ENCODE measurements at regions not wholly inside any gene's neighbourhood (a gene's known extent, or its start where the extent isn't known, plus 50 kb on each side); places are given as distances from the start of the nearest gene placed in this dataset.

DNA sequence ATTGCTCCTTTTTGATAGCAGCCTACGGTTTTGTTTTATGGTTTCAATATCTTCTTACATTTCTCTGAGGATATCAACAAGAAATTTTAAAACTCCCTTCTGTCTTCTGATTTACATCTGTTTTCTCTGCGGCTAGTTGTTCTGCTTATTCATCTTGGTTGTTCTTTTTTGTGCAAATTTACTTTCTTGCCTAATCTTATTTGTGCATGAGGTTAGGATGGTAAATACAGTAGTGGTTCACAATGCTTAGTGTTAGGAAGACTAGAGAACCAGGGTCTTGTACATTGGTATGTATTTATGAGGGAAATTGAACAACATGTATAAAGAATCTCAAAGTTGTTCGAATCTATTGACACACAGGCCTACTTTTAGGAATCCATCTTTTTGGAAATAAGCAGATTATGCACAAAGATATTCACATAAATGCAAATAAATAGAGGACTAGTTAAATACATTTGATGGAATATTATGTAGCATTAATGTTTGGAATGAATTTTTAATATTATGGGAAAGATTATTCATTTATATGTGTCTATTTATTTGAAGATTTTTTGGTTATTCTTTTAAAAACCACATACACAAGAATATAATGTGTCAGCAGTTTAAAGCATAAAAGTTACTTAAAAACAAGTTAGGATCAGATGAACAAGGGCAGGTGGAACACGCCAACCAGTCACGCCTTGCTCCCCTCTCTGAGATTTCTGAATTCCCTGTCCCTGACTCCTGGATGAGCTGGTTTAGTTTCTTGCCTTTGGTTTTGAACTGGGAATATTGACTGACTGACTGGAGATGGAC is 51.4 kb upstream of the RFC3 start:
- no peaks in the 10 kb centered on the region for H3K9me3 ChIP-seq (ENCODE audit: control insufficient read depth in 2 of 2, insufficient read depth in 1 of 2, low read length in 1 of 2)
- DNase-seq (ENCODE audit: low read depth in 6 of 9, low spot score in 9 of 9): no peak
- WGBS: 97% methylated on average over 5 of the region's 5 CpGs
- no peak overlapping the region for H3K4me3 ChIP-seq (ENCODE audit: low read length in 2 of 2)
- H3K27me3 ChIP-seq (ENCODE audit: control insufficient read depth in 2 of 2, insufficient read depth in 1 of 2, low read length in 1 of 2): no peaks in the 10 kb centered on the region
- no peak overlapping the region for H3K27ac ChIP-seq (ENCODE audit: low read depth in 1 of 2, low read length in 1 of 2)
- H3K4me1 ChIP-seq (ENCODE audit: control insufficient read depth in 2 of 2, insufficient read depth in 2 of 2, low read length in 2 of 2): no peaks in the 10 kb centered on the region
- no peaks in the 10 kb centered on the region for H3K36me3 ChIP-seq (ENCODE audit: control insufficient read depth in 2 of 2, insufficient read depth in 2 of 2, low read length in 1 of 2)

DNA sequence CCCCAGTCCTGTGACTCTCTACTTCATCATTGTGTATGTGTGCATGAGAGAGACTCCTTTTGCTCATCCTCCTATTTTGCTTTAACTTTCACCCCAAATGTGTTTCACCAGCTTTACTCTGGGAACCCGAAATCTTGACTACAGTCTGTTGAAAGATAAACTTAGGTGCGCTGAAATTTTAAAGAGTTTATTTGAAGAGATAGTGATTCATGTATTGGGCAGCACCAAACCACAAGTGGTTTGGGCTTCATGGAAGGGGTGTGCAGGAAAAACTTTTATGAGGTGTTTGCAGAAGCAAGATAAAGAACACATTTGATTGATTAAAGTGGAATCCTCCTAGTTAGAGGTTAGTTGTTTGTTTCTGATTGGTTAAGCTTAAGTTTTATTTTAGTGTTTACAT is 50.8 kb upstream of the RFC3 start:
- H3K27me3 ChIP-seq (ENCODE audit: control insufficient read depth in 2 of 2, insufficient read depth in 1 of 2, low read length in 1 of 2): no peaks in the 10 kb centered on the region
- 96% methylated on average over 2 of the region's 2 CpGs for WGBS
- no peaks in the 10 kb centered on the region for H3K9me3 ChIP-seq (ENCODE audit: control insufficient read depth in 2 of 2, insufficient read depth in 1 of 2, low read length in 1 of 2)
- no peak for DNase-seq (ENCODE audit: low read depth in 6 of 9, low spot score in 9 of 9)
- H3K27ac ChIP-seq (ENCODE audit: low read depth in 1 of 2, low read length in 1 of 2): no peak overlapping the region
- no peaks in the 10 kb centered on the region for H3K4me1 ChIP-seq (ENCODE audit: control insufficient read depth in 2 of 2, insufficient read depth in 2 of 2, low read length in 2 of 2)
- H3K4me3 ChIP-seq (ENCODE audit: low read length in 2 of 2): no peak overlapping the region
- H3K36me3 ChIP-seq (ENCODE audit: control insufficient read depth in 2 of 2, insufficient read depth in 2 of 2, low read length in 1 of 2): no peaks in the 10 kb centered on the region

All from thymus (tissue), 11 donors.